Embryonic facial prominence (tissue), 1 donor: ENCODE measurements at regions not wholly inside any gene's neighbourhood (a gene's known extent, or its start where the extent isn't known, plus 50 kb on each side); places are given as distances from the start of the nearest gene placed in this dataset.

Experiments used
- DNase-seq: peaks from one replicate; pipeline ENCODE4 v3.0.0-alpha.2; 2016; ENCODE audit errors: extremely low spot score

- no peak for DNase-seq
These were observed 1574.2 kb downstream of the PLA2G4A start for GRCh38 chr1:188402986-188403385.

GRCh38 chr1:188406636-188407035 is 1577.9 kb downstream of the PLA2G4A start:
- DNase-seq = no peak

GRCh38 chr1:188420177-188420576 is 1591.4 kb downstream of the PLA2G4A start:
- no peak for DNase-seq

GRCh38 chr1:188423073-188423472 is 1594.3 kb downstream of the PLA2G4A start:
- DNase-seq = no peak

GRCh38 chr1:188424176-188424575 is 1595.4 kb downstream of the PLA2G4A start:
- DNase-seq = no peak

GRCh38 chr1:188425687-188426086 is 1596.9 kb downstream of the PLA2G4A start:
- DNase-seq = no peak

GRCh38 chr1:188426561-188426960 is 1597.8 kb downstream of the PLA2G4A start:
- no peak for DNase-seq

GRCh38 chr1:188427642-188428041 is 1598.9 kb downstream of the PLA2G4A start:
- no peak for DNase-seq

GRCh38 chr1:188429386-188429785 is 1600.6 kb downstream of the PLA2G4A start:
- DNase-seq = no peak

- DNase-seq = no peak
These were observed 1603.7 kb downstream of the PLA2G4A start for GRCh38 chr1:188432427-188432826.

GRCh38 chr1:188433425-188433824 is 1604.7 kb downstream of the PLA2G4A start:
- no peak for DNase-seq

- no peak for DNase-seq
These were observed 1615.8 kb downstream of the PLA2G4A start for GRCh38 chr1:188444526-188444925.

GRCh38 chr1:188462837-188463236 is 1634.1 kb downstream of the PLA2G4A start:
- DNase-seq = no peak

GRCh38 chr1:188463919-188464318 is 1635.2 kb downstream of the PLA2G4A start:
- DNase-seq = no peak

GRCh38 chr1:188466539-188466938 is 1637.8 kb downstream of the PLA2G4A start:
- DNase-seq = no peak

GRCh38 chr1:188476606-188477005 is 1647.9 kb downstream of the PLA2G4A start:
- DNase-seq = no peak

- no peak for DNase-seq
These were observed 1660.8 kb downstream of the PLA2G4A start for GRCh38 chr1:188489336-188490112.

GRCh38 chr1:188496506-188496905 is 1667.8 kb downstream of the PLA2G4A start:
- DNase-seq = no peak

GRCh38 chr1:188497020-188497419 is 1668.3 kb downstream of the PLA2G4A start:
- DNase-seq = no peak

- no peak for DNase-seq
These were observed 1670.9 kb downstream of the PLA2G4A start for GRCh38 chr1:188499690-188500089.

GRCh38 chr1:188514917-188515316 is 1686.2 kb downstream of the PLA2G4A start:
- no peak for DNase-seq

GRCh38 chr1:188517139-188517538 is 1688.4 kb downstream of the PLA2G4A start:
- no peak for DNase-seq

GRCh38 chr1:188551176-188551575 is 1722.4 kb downstream of the PLA2G4A start:
- DNase-seq = no peak

GRCh38 chr1:188557053-188557452 is 1728.3 kb downstream of the PLA2G4A start:
- DNase-seq = no peak
